ENCODE measurements at regions not wholly inside any gene's neighbourhood (a gene's known extent, or its start where the extent isn't known, plus 50 kb on each side); places are given as distances from the start of the nearest gene placed in this dataset.

- Histone ChIP-seq H3K27ac (ENCODE audit: extremely low read length, insufficient read depth, low read length) (no peak overlapping the region), H3K9me3 (ENCODE audit: low read length) (0 out of 2 replicates have a peak, but pooled peaks cover 13% of the 10 kb centered on the region), H3K4me1 (ENCODE audit: insufficient read depth, low read length) (no peaks in the 10 kb centered on the region), H3K36me3 (replicated peaks in 1 of 2; ENCODE audit: control insufficient read depth in 1 of 2, insufficient read depth in 2 of 2, low read length in 2 of 2) (no peaks in the 10 kb centered on the region), H3K4me2 (ENCODE audit: low read depth, low read length) (no peak overlapping the region), H3K9ac (ENCODE audit: insufficient read depth, low read depth, low read length) (no peak overlapping the region), H2AFZ (ENCODE audit: low read length) (no peak overlapping the region), H3K79me2 (ENCODE audit: insufficient read depth, low read length) (no peaks in the 10 kb centered on the region), H3K27me3 (ENCODE audit: control insufficient read depth in 1 of 2, insufficient read depth in 2 of 2, low read length in 2 of 2) (no peaks in the 10 kb centered on the region), H3K4me3 (replicated peaks in 1 of 3; ENCODE audit: insufficient read depth in 1 of 3, low read depth in 2 of 3, low read length in 3 of 3) (no peak overlapping the region), H4K20me1 (ENCODE audit: insufficient read depth, low read length) (no peaks in the 10 kb centered on the region)
- CTCF ChIA-PET (ENCODE audit: low intra/inter-chr PET ratio, low total read pairs), result no interaction called here
- WGBS (ENCODE audit: low lambda C conversion rate), result 1% methylated on average over 3 of the region's 3 CpGs
- TF ChIP-seq FOXM1 (CRISPR knock-in tag; IDR thresholded peaks at IDR 0.05) (no peak), ZNF460 (CRISPR knock-in tag; IDR thresholded peaks at IDR 0.05; ENCODE audit: borderline replicate concordance) (no peak), ZBTB7B (CRISPR knock-in tag; IDR thresholded peaks at IDR 0.05) (no peak), NFKBIZ (CRISPR knock-in tag; IDR thresholded peaks at IDR 0.05) (no peak), ZFP82 (CRISPR knock-in tag; IDR thresholded peaks at IDR 0.05; ENCODE audit: borderline replicate concordance) (no peak), ZNF260 (CRISPR knock-in tag; IDR thresholded peaks at IDR 0.05; ENCODE audit: borderline replicate concordance, low read depth) (no peak), PAX8 (CRISPR knock-in tag; IDR thresholded peaks at IDR 0.05; ENCODE audit: borderline replicate concordance) (no peak), ZNF510 (CRISPR knock-in tag; IDR thresholded peaks at IDR 0.05; ENCODE audit: low read depth) (no peak), ZNF713 (CRISPR knock-in tag; IDR thresholded peaks at IDR 0.05) (no peak), TAF1 (CRISPR knock-in tag; IDR thresholded peaks at IDR 0.05) (no peak), THYN1 (CRISPR knock-in tag; IDR thresholded peaks at IDR 0.05; ENCODE audit: borderline replicate concordance, low read depth) (no peak), HNRNPLL (IDR thresholded peaks at IDR 0.05; ENCODE audit: low read depth, low read length, poor library complexity, severe bottlenecking) (no peak), ZNF605 (CRISPR knock-in tag; IDR thresholded peaks at IDR 0.05) (no peak), HCFC1 (IDR thresholded peaks at IDR 0.05; ENCODE audit: low read depth, low read length) (no peak), RFX1 (IDR thresholded peaks at IDR 0.05) (no peak), GZF1 (CRISPR knock-in tag; IDR thresholded peaks at IDR 0.05) (no peak)
- TF ChIP-seq, protein P1, sequence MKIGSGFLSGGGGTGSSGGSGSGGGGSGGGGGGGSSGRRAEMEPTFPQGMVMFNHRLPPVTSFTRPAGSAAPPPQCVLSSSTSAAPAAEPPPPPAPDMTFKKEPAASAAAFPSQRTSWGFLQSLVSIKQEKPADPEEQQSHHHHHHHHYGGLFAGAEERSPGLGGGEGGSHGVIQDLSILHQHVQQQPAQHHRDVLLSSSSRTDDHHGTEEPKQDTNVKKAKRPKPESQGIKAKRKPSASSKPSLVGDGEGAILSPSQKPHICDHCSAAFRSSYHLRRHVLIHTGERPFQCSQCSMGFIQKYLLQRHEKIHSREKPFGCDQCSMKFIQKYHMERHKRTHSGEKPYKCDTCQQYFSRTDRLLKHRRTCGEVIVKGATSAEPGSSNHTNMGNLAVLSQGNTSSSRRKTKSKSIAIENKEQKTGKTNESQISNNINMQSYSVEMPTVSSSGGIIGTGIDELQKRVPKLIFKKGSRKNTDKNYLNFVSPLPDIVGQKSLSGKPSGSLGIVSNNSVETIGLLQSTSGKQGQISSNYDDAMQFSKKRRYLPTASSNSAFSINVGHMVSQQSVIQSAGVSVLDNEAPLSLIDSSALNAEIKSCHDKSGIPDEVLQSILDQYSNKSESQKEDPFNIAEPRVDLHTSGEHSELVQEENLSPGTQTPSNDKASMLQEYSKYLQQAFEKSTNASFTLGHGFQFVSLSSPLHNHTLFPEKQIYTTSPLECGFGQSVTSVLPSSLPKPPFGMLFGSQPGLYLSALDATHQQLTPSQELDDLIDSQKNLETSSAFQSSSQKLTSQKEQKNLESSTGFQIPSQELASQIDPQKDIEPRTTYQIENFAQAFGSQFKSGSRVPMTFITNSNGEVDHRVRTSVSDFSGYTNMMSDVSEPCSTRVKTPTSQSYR (CRISPR knock-in tag; IDR thresholded peaks at IDR 0.05; ENCODE audit: borderline replicate concordance), result no peak
- TF ChIP-seq, protein P2, sequence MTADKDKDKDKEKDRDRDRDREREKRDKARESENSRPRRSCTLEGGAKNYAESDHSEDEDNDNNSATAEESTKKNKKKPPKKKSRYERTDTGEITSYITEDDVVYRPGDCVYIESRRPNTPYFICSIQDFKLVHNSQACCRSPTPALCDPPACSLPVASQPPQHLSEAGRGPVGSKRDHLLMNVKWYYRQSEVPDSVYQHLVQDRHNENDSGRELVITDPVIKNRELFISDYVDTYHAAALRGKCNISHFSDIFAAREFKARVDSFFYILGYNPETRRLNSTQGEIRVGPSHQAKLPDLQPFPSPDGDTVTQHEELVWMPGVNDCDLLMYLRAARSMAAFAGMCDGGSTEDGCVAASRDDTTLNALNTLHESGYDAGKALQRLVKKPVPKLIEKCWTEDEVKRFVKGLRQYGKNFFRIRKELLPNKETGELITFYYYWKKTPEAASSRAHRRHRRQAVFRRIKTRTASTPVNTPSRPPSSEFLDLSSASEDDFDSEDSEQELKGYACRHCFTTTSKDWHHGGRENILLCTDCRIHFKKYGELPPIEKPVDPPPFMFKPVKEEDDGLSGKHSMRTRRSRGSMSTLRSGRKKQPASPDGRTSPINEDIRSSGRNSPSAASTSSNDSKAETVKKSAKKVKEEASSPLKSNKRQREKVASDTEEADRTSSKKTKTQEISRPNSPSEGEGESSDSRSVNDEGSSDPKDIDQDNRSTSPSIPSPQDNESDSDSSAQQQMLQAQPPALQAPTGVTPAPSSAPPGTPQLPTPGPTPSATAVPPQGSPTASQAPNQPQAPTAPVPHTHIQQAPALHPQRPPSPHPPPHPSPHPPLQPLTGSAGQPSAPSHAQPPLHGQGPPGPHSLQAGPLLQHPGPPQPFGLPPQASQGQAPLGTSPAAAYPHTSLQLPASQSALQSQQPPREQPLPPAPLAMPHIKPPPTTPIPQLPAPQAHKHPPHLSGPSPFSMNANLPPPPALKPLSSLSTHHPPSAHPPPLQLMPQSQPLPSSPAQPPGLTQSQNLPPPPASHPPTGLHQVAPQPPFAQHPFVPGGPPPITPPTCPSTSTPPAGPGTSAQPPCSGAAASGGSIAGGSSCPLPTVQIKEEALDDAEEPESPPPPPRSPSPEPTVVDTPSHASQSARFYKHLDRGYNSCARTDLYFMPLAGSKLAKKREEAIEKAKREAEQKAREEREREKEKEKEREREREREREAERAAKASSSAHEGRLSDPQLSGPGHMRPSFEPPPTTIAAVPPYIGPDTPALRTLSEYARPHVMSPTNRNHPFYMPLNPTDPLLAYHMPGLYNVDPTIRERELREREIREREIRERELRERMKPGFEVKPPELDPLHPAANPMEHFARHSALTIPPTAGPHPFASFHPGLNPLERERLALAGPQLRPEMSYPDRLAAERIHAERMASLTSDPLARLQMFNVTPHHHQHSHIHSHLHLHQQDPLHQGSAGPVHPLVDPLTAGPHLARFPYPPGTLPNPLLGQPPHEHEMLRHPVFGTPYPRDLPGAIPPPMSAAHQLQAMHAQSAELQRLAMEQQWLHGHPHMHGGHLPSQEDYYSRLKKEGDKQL (CRISPR knock-in tag; IDR thresholded peaks at IDR 0.05; ENCODE audit: low read depth), result no peak
- TF ChIP-seq, protein P3, sequence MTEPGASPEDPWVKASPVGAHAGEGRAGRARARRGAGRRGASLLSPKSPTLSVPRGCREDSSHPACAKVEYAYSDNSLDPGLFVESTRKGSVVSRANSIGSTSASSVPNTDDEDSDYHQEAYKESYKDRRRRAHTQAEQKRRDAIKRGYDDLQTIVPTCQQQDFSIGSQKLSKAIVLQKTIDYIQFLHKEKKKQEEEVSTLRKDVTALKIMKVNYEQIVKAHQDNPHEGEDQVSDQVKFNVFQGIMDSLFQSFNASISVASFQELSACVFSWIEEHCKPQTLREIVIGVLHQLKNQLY (CRISPR knock-in tag; IDR thresholded peaks at IDR 0.05), result no peak
- no TSS peak for BruUV-seq (replicated peaks)
- in situ Hi-C loops (cut with HindIII; ENCODE audit: extremely low pct_ligation_motif_present, low pct_unique_long_range_greater_than_20kb), result no loop called here
- DNase-seq (ENCODE audit: low spot score) (no peak), FAIRE-seq (no peak), ATAC-seq (no peak)
- intact Hi-C loops (cut with micrococcal nuclease; ENCODE audit: unreplicated experiment), result no loop called here
- POLR2A ChIA-PET, result no interaction called here
These were observed 850.9 kb downstream of the TFAP2A start for GRCh38 chr6:9564021-9564420.

All from HepG2 (cell line).